SK-N-SH treated with all-trans-retinoic acid at 6 μM for 48 hours (cell line): ENCODE measurements at regions not wholly inside any gene's neighbourhood (a gene's known extent, or its start where the extent isn't known, plus 50 kb on each side); places are given as distances from the start of the nearest gene placed in this dataset.

Source experiments
- ATAC-seq: fragments of 200-7000 bp; cut with Tn5 transposase; 3 replicates; pipeline ENCODE4 v1.9.1; 2020; ENCODE audit warnings: mild to moderate bottlenecking, moderate library complexity
- ARNTL ChIP-seq: fragments of 450-650 bp; formaldehyde crosslinking; IDR thresholded peaks from 2 replicates; pipeline ENCODE4 v1.5.0; 2020; ENCODE audit warnings: low read depth, mild to moderate bottlenecking, moderate library complexity, borderline replicate concordance
- BACH2 ChIP-seq: fragments of 250-450 bp; sonication (Bioruptor Pico); IDR thresholded peaks from 2 replicates; pipeline ENCODE4 v1.9.0; 2021; ENCODE audit warnings: mild to moderate bottlenecking, borderline replicate concordance
- CSDC2 ChIP-seq: fragments of 250-450 bp; sonication (Bioruptor Pico); IDR thresholded peaks from 2 replicates; pipeline ENCODE4 v1.5.0; 2020; ENCODE audit warnings: mild to moderate bottlenecking, moderate library complexity
- ESRRG ChIP-seq: fragments of 250-450 bp; sonication (Bioruptor Pico); IDR thresholded peaks from 2 replicates; pipeline ENCODE4 v1.6.1; 2021; ENCODE audit warnings: mild to moderate bottlenecking
- ISL1 ChIP-seq: fragments of 250-450 bp; sonication (Bioruptor Pico); IDR thresholded peaks from 2 replicates; pipeline ENCODE4 v2.1.2; 2022; ENCODE audit warnings: mild to moderate bottlenecking, moderate library complexity
- OSR1 ChIP-seq: fragments of 250-450 bp; sonication (Bioruptor Pico); IDR thresholded peaks from 2 replicates; pipeline ENCODE4 v1.8.0; 2022; ENCODE audit warnings: moderate library complexity, mild to moderate bottlenecking, inconsistent platforms
- PPARA ChIP-seq: fragments of 250-450 bp; sonication (Bioruptor Pico); IDR thresholded peaks from 2 replicates; pipeline ENCODE4 v1.5.0; 2020; ENCODE audit warnings: mild to moderate bottlenecking, borderline replicate concordance
- RARB ChIP-seq: fragments of 250-450 bp; sonication (Bioruptor Pico); IDR thresholded peaks from 2 replicates; pipeline ENCODE4 v1.8.0; 2021; ENCODE audit warnings: mild to moderate bottlenecking, moderate library complexity
- SNAI2 ChIP-seq: fragments of 250-450 bp; sonication (Bioruptor Pico); IDR thresholded peaks from 2 replicates; pipeline ENCODE4 v1.5.0; 2020; ENCODE audit warnings: mild to moderate bottlenecking, moderate library complexity
- TCF4 ChIP-seq: fragments of 250-450 bp; sonication (Bioruptor Pico); IDR thresholded peaks from 2 replicates; pipeline ENCODE4 v1.8.0; 2021; ENCODE audit warnings: mild to moderate bottlenecking, moderate library complexity, borderline replicate concordance
- TOX ChIP-seq: fragments of 250-450 bp; sonication (Bioruptor Pico); IDR thresholded peaks from 2 replicates; pipeline ENCODE4 v1.8.0; 2021; ENCODE audit warnings: mild to moderate bottlenecking, moderate library complexity, borderline replicate concordance
- ZFP3 ChIP-seq: fragments of 250-450 bp; sonication (Bioruptor Pico); IDR thresholded peaks from 2 replicates; pipeline ENCODE4 v1.5.0; 2020; ENCODE audit warnings: mild to moderate bottlenecking, moderate library complexity
- ZFP30 ChIP-seq: fragments of 450-650 bp; formaldehyde crosslinking; IDR thresholded peaks from 2 replicates; pipeline ENCODE4 v1.5.0; 2022; ENCODE audit warnings: mild to moderate bottlenecking, moderate library complexity
- ZNF565 ChIP-seq: fragments of 450-650 bp; formaldehyde crosslinking; conservative IDR thresholded peaks from 2 replicates; pipeline ENCODE4 v1.5.0; 2020; ENCODE audit warnings: low read depth, mild to moderate bottlenecking, moderate library complexity
- ZNF8 ChIP-seq: fragments of 450-650 bp; formaldehyde crosslinking; IDR thresholded peaks from 2 replicates; pipeline ENCODE4 v1.5.0; 2020; ENCODE audit warnings: mild to moderate bottlenecking, moderate library complexity
- TF ChIP-seq, protein P1 (sequence below): fragments of 250-450 bp; sonication (Bioruptor Pico); IDR thresholded peaks from 2 replicates; pipeline ENCODE4 v1.8.0; 2020; ENCODE audit warnings: mild to moderate bottlenecking, moderate library complexity, borderline replicate concordance
- TF ChIP-seq, protein P2 (sequence below): fragments of 250-450 bp; sonication (Bioruptor Pico); IDR thresholded peaks from 2 replicates; pipeline ENCODE4 v1.5.1; 2020; ENCODE audit warnings: low read depth, mild to moderate bottlenecking, moderate library complexity
- TF ChIP-seq, protein P3 (sequence below): fragments of 250-450 bp; sonication (Bioruptor Pico); IDR thresholded peaks from 2 replicates; pipeline ENCODE4 v1.8.0; 2021; ENCODE audit warnings: low read depth, mild to moderate bottlenecking, moderate library complexity, borderline replicate concordance
- TF ChIP-seq, protein P4 (sequence below): fragments of 250-450 bp; sonication (Bioruptor Pico); IDR thresholded peaks from 2 replicates; pipeline ENCODE4 v1.5.0; 2020; ENCODE audit warnings: mild to moderate bottlenecking, moderate library complexity

DNA sequence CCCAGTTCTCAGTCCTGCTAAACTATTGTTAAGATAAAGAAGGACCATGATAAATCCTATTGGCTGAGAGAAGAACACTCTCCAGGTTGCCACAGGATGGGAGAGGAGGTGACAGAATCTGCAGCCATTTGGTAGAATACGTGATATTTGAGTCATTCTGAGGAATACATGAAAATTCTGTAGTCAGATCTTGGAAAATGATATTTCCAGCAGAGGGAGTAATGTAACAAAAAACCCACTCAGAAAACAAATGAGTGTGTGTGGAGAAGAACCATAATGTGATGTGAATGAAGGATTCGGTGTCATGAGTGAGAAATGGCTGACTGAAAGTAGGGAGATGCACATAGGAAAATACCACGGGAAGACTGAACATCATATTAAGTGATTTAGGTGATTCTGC, 128.5 kb upstream of the PFKP start:
- no peak for TF ChIP-seq CSDC2
- TF ChIP-seq OSR1 (CRISPR knock-in tag) = no peak
- TF ChIP-seq ARNTL = no peak
- TF ChIP-seq ISL1 (CRISPR knock-in tag) = no peak
- no peak for TF ChIP-seq RARB

DNA sequence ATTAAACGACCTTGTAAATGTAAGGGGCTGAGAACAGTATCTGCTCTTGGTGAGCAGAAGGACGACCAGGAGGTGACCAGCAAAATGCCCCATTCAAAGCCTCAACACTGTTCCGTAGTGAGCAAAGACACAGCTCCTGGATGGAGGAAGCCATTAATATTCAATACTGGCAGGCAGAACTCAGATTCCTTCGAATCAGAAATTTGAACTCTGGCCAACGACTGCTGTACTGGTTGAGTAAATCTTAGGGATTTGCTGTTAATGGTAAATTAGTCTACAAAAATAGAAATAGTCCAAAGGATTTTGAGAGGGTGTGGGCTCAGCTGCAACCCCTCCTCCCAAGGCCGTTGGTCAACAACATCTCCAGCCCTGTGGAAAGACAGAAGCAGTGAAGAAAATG, 130.5 kb upstream of the PFKP start:
- TF ChIP-seq BACH2 = no peak
- no peak for TF ChIP-seq ZNF8
- TF ChIP-seq PPARA (CRISPR knock-in tag) = no peak
- peak; percentile 52 for ATAC-seq

More for the DNA sequence above, 128.5 kb upstream of the PFKP start:
- peak; percentile 53; the same call in 2 of the 3 replicates for ATAC-seq

DNA sequence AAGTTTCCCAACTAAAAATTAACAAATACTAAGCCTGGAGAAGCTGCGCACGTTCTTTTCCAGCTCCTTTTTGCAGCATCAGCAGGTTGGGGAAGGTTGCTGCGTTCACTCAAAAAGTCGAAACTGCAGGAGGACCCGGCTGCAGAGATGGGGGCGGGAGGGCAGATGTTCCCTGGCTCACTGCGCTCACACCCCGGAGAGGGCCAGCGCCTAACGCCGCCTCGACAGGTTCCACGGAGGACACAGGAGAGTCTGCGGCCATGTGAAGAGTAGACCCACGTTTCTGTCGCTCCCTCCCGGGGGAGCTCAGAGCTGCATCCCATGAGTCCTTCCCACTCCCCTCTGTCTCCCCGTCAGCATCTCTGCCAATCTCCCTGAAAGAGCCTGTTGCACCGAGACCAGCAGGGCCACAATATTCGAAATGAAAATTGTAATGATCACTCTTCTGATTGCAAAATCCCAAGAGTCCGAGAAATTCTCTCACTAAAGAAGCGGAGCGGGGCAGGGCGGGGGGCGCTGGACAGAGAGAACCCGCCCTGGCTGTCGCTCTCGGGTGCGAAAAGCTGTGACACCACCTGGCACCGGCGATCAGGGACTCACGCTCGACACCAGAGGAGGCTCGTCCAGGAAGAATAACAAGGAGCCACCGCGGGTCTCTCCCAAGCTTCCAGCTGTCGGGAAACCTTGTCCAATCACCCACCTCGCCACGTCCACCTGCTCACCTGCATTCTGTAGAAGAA, 131.5 kb upstream of the PFKP start:
- no peak for TF ChIP-seq PPARA (CRISPR knock-in tag)
- TF ChIP-seq RARB = no peak
- TF ChIP-seq, protein P1, sequence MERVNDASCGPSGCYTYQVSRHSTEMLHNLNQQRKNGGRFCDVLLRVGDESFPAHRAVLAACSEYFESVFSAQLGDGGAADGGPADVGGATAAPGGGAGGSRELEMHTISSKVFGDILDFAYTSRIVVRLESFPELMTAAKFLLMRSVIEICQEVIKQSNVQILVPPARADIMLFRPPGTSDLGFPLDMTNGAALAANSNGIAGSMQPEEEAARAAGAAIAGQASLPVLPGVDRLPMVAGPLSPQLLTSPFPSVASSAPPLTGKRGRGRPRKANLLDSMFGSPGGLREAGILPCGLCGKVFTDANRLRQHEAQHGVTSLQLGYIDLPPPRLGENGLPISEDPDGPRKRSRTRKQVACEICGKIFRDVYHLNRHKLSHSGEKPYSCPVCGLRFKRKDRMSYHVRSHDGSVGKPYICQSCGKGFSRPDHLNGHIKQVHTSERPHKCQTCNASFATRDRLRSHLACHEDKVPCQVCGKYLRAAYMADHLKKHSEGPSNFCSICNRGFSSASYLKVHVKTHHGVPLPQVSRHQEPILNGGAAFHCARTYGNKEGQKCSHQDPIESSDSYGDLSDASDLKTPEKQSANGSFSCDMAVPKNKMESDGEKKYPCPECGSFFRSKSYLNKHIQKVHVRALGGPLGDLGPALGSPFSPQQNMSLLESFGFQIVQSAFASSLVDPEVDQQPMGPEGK (CRISPR knock-in tag) = no peak
- TF ChIP-seq, protein P2, sequence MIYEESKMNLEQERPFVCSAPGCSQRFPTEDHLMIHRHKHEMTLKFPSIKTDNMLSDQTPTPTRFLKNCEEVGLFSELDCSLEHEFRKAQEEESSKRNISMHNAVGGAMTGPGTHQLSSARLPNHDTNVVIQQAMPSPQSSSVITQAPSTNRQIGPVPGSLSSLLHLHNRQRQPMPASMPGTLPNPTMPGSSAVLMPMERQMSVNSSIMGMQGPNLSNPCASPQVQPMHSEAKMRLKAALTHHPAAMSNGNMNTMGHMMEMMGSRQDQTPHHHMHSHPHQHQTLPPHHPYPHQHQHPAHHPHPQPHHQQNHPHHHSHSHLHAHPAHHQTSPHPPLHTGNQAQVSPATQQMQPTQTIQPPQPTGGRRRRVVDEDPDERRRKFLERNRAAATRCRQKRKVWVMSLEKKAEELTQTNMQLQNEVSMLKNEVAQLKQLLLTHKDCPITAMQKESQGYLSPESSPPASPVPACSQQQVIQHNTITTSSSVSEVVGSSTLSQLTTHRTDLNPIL (CRISPR knock-in tag) = no peak
- TF ChIP-seq TOX = no peak
- no peak for TF ChIP-seq ARNTL
- TF ChIP-seq, protein P3, sequence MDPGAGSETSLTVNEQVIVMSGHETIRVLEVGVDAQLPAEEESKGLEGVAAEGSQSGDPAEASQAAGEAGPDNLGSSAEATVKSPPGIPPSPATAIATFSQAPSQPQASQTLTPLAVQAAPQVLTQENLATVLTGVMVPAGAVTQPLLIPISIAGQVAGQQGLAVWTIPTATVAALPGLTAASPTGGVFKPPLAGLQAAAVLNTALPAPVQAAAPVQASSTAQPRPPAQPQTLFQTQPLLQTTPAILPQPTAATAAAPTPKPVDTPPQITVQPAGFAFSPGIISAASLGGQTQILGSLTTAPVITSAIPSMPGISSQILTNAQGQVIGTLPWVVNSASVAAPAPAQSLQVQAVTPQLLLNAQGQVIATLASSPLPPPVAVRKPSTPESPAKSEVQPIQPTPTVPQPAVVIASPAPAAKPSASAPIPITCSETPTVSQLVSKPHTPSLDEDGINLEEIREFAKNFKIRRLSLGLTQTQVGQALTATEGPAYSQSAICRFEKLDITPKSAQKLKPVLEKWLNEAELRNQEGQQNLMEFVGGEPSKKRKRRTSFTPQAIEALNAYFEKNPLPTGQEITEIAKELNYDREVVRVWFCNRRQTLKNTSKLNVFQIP (CRISPR knock-in tag) = no peak
- TF ChIP-seq CSDC2 = no peak
- no peak for TF ChIP-seq OSR1 (CRISPR knock-in tag)
- TF ChIP-seq ZFP3 (CRISPR knock-in tag) = no peak
- no peak for ATAC-seq

DNA sequence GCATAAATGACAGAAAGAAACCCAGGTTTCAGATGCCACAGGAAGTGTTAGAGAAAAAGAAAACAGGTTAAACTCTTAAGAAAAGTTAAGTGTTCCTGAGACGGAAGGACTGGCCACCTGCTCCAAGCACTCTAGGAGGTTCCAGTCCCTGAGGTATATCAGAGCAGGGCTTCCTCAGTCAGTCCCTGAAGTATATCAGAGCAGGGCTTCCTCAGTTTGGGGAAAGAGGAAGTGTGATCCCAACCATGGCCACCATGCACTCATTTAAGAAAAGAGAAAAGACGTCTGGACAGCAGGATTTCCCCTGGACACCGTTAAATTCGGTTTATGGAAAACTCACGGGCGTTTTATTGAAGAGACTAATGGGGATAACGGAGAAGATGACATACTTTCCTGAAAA, 133.4 kb upstream of the PFKP start:
- ATAC-seq = peak; percentile 45; the same call in 2 of the 3 replicates
- TF ChIP-seq ESRRG (CRISPR knock-in tag) (no peak), TOX (no peak), ARNTL (no peak), CSDC2 (no peak), OSR1 (CRISPR knock-in tag) (no peak), PPARA (CRISPR knock-in tag) (no peak), ZFP30 (CRISPR knock-in tag) (no peak), ZNF565 (CRISPR knock-in tag) (no peak)
- TF ChIP-seq, protein P3 (CRISPR knock-in tag) = no peak

DNA sequence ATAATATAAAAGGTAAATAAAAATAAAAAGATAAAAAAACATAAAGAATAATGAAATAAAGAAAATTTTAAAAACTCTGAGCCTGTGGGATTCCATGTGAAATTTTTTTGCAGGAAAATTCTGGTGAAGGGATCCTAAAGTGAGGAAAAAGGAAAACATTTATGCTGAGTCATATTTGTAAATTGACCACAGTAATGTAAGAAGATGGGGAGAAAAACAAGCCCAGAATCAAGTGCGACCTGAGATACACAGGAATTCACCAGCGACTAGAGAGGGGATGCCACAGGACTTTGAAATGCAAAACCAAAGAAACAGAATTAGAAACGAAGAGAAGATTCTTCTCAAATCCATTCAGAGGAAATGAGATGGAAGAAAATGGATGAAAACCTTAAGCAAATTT, 133.8 kb upstream of the PFKP start:
- TF ChIP-seq, protein P4, sequence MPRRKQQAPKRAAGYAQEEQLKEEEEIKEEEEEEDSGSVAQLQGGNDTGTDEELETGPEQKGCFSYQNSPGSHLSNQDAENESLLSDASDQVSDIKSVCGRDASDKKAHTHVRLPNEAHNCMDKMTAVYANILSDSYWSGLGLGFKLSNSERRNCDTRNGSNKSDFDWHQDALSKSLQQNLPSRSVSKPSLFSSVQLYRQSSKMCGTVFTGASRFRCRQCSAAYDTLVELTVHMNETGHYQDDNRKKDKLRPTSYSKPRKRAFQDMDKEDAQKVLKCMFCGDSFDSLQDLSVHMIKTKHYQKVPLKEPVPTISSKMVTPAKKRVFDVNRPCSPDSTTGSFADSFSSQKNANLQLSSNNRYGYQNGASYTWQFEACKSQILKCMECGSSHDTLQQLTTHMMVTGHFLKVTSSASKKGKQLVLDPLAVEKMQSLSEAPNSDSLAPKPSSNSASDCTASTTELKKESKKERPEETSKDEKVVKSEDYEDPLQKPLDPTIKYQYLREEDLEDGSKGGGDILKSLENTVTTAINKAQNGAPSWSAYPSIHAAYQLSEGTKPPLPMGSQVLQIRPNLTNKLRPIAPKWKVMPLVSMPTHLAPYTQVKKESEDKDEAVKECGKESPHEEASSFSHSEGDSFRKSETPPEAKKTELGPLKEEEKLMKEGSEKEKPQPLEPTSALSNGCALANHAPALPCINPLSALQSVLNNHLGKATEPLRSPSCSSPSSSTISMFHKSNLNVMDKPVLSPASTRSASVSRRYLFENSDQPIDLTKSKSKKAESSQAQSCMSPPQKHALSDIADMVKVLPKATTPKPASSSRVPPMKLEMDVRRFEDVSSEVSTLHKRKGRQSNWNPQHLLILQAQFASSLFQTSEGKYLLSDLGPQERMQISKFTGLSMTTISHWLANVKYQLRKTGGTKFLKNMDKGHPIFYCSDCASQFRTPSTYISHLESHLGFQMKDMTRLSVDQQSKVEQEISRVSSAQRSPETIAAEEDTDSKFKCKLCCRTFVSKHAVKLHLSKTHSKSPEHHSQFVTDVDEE (CRISPR knock-in tag) = no peak
- TF ChIP-seq TCF4 (CRISPR knock-in tag) = no peak
- no peak for TF ChIP-seq BACH2
- no peak for TF ChIP-seq ARNTL
- TF ChIP-seq SNAI2 (CRISPR knock-in tag) = no peak
- TF ChIP-seq, protein P2 (CRISPR knock-in tag) = no peak

More for the DNA sequence above, 133.8 kb upstream of the PFKP start:
- ATAC-seq = peak; percentile 51; the same call in 2 of the 3 replicates
